Stimulated activated CD8-positive, alpha-beta memory T cell treated with anti-CD3 and anti-CD28 coated beads, Interleukin-7, amount 100 ng/mL, for 1 hour (primary cell): ENCODE measurements at regions not wholly inside any gene's neighbourhood (a gene's known extent, or its start where the extent isn't known, plus 50 kb on each side); places are given as distances from the start of the nearest gene placed in this dataset.
"Not testable (repeated sequence)": the region's sequence is repeated elsewhere in the genome, so short reads cannot be mapped to it uniquely, and the experiment has no call there.

Experiments
- DNase-seq, 2 donors: peaks; one replicate each; pipeline ENCODE4 v3.0.0-alpha.2; 2020; ENCODE audit warnings: low read depth in 2 of 2

DNA sequence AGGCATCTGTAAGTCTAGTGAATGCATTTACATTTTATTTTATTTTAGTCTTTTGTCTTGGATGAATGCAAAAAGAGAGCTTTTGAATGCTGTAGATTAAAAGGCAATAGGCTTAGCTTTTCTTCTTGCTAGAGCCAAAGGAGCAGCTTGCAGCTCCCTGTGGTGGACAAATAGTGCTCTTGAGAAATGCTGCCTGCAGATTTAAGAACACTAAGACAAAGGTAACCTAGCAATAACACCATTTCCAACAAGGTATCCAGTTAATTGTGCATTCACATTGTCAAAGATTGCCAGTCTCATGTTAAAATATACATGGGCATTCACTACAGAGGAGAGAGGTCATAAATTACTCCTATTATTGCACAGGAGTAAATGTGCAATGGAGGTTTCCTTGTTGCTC is 859.2 kb upstream of the PRKX start:
- no peak for DNase-seq

GRCh38 chrX:4570151-4570550 is 856.7 kb upstream of the PRKX start:
- no peak for DNase-seq

GRCh38 chrX:4560192-4560591 is 846.7 kb upstream of the PRKX start:
- no peak for DNase-seq

DNA sequence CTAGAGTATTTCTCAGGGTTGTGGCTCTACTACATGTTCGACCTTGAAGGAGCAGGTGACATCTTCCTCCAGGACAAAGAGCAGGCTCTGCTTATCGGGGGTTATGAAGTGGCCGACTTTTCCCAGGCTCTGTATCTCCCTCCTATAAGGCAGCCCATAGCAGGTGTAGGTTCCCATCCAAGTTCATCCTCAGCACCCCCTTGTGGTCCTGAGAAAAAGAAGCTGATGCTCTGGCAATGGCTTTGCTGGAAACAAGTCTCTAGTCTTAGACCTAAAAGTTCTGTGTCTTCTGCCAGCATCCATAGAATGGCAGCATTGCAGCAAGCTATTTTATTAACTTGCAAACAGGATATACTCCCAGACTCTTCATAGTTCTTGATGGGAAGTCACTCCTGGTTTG is 836.6 kb upstream of the PRKX start:
- no peak for DNase-seq

- no peak for DNase-seq
These were observed 833.9 kb upstream of the PRKX start for GRCh38 chrX:4547213-4547836.

- not testable (repeated sequence) for DNase-seq
These were observed 832.7 kb upstream of the PRKX start for GRCh38 chrX:4546178-4546577.

- no peak for DNase-seq
These were observed 814.8 kb upstream of the PRKX start for GRCh38 chrX:4528247-4528646.

DNA sequence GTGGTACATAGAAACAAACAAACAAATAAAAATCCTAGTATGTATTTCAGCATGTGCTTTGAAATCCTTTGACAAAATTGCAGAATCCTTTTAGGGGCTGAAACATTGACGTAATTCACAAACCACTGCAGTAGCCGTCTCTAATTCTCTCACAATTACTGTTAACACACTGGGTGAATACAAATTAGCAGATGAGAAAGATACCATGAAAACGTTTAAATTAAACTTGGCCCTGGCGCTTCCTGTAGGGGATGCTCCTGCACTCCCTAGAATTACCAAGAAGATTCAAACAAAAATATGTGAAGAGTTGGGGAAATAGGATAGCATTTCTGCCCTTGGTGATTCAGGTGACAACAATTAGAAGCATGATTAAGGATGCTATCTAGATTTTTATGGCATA is 772.5 kb upstream of the PRKX start:
- DNase-seq = no peak

GRCh38 chrX:4484266-4484665 is 770.8 kb upstream of the PRKX start:
- DNase-seq = no peak

DNA sequence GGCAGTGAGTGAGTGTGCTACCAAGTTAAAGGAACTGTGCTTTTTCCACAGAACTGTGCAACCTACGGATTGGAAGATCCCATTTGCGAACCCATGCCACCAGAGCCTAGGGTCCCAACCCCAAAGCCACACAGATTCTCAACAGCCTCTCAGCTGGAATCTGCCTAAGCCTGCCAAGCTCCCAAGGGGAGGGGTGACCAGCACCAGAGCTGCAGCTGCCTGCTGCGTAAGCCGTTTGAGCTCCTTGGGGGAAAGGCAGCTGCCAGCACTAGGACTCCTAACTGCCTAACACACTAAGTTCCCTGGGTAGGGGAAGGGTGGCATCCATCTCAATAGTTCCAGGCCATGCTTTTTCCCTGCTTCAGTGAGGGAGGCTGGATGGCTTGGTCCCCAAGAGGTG is 738.1 kb upstream of the PRKX start:
- no peak for DNase-seq

GRCh38 chrX:4450177-4450576 is 736.7 kb upstream of the PRKX start:
- DNase-seq = no peak

DNA sequence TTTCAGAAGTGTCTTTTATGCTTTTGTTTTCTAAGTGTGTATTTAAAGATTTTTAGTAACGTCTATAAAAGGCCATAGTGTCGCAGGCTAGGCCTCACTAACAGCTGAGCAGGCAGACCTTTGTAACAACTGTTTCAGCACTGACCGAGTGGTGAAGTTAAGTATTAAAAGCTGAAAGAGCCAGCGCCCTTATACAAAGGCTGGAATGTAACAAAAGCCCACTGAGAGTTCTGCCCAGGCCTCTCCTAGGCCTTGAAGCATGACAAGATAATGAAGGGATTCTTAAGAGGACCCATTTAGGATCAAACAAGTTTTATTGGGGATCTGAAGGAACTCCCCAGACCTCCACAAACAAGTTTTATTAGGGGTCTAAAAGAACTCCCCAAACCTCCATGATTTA is 722.5 kb upstream of the PRKX start:
- no peak for DNase-seq

GRCh38 chrX:4397471-4397870 is 684.0 kb upstream of the PRKX start:
- DNase-seq = no peak

GRCh38 chrX:4382273-4382672 is 668.8 kb upstream of the PRKX start:
- no peak for DNase-seq

GRCh38 chrX:4380710-4381109 is 667.3 kb upstream of the PRKX start:
- no peak for DNase-seq

- DNase-seq = no peak
These were observed 665.6 kb upstream of the PRKX start for GRCh38 chrX:4379071-4379470.

DNA sequence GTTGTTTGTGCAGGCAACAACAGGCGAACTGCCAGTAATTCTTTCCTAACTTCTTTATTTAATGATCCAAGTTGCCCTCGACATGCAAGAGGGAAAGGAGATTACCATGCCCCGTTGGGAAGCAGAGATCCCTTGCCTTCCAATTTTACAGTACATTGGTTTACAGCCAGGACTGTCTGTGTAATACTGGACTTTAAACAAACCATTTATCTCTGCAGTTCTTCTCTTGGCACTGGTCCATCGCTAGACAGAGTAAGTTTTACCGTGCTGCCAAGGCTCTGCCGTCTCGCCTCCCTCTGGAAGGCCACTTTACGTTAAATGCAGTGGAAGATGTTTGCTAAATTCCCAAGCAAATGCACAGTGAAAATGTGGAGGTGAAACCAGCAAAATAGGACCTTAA is 660.3 kb upstream of the PRKX start:
- no peak for DNase-seq

DNA sequence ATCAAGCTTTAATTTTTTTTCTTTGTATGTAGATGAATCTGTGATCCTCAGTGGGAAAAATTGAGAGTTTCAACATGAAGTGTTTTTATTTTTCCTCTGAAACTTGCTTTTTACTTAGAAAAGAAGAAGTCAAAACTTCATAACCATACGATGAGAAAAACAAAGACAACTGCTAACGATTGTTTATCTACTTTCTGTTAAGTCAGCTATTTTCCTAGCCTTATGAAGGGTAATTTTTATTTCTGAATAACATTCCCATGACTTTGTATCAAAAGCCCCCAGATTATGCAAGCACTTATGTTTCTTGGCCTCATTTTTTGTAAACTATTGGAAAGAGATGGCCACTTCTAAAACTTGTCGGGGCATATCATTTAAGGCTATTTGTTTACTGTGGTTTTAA is 645.1 kb upstream of the PRKX start:
- no peak for DNase-seq

- DNase-seq = no peak
These were observed 609.5 kb upstream of the PRKX start for GRCh38 chrX:4322916-4323315.

DNA sequence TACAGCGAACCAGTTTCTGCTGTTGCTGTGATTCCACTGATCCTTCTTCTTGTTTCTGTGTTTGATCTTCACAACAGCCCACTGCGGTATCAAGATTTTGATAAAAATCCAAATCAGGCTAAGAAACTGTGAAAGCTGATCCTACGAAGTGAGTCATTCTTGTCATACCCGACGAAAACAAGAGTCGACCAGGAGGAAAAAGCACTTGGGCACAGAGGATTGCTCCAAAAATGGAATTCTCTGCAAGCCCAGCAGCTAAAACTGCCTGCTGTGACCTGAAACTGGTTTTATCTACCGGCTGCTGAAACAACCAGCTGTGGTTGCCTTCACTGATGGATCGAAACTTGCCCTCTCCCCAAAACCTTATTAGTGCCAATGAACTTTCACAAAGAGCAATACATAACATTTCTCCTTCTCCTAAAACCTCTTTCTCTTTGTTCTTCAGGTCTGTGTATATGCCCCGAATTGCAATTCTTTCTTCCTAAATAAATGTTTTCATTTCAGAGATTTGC is 607.0 kb upstream of the PRKX start:
- DNase-seq = no peak

GRCh38 chrX:4315891-4316290 is 602.4 kb upstream of the PRKX start:
- DNase-seq = no peak

DNA sequence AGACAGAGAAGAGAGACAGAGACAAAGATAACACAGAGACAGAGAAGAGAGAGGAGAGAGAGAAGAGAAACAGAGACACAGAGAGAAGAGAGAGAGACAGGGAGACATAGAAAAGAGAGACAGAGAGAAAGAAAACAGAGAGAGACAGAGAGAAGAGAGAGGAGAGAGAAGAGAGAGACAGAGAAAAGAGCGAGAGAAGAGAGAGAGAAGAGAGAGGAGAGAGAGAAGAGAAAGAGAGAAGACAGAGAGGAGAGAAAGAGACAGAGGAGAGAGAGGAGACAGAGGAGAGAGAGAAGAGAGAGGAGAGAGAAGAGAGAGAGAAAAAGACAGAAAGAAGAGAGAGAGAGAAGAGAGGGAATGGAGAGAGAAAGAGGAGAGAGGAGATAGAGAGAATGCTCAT is 601.1 kb upstream of the PRKX start:
- no peak for DNase-seq

DNA sequence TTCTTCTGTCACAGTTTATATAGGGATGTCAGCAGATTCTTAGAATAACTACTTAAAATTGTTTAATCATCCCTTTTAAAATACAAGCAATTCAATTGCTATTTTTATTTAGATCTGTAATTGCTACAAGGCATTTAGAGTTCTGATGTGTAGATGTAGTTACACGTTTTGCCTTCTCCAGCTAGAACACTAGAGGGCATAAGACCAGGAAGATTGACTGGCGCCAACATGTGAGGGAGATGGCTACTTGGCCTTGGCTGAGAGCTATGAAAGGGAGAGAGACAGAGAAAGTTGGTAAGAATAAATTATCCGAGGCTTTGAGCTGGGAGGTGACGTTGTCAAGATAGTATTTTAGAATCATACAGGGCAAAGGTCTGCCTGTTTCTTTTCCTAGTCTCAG is 563.7 kb upstream of the PRKX start:
- no peak for DNase-seq

- no peak for DNase-seq
These were observed 555.2 kb upstream of the PRKX start for GRCh38 chrX:4268676-4269075.
